Panc1 (cell line): ENCODE measurements at regions not wholly inside any gene's neighbourhood (a gene's known extent, or its start where the extent isn't known, plus 50 kb on each side); places are given as distances from the start of the nearest gene placed in this dataset.

Experiments
- CTCF ChIP-seq: fragments of 450-650 bp; IDR thresholded peaks from 2 replicates; pipeline ENCODE4 v1.5.1; 2017; ENCODE audit warnings: mild to moderate bottlenecking
- POLR2AphosphoS5 ChIP-seq: IDR thresholded peaks from 2 replicates; pipeline ENCODE4 v1.6.1; 2012; ENCODE audit warnings: mild to moderate bottlenecking, low read depth, low read length, moderate library complexity

GRCh38 chr3:18079739-18080138 lies 337.3 kb upstream of the TBC1D5 start:
- TF ChIP-seq CTCF: no peak
- no peak for TF ChIP-seq POLR2AphosphoS5
